ENCODE measurements at regions not wholly inside any gene's neighbourhood (a gene's known extent, or its start where the extent isn't known, plus 50 kb on each side); places are given as distances from the start of the nearest gene placed in this dataset.

- no peaks in the 10 kb centered on the region for H3K9me3 ChIP-seq
- ATAC-seq (no peak), DNase-seq (no peak)
- H3K4me3 ChIP-seq, result no peak overlapping the region
- no peak for TF ChIP-seq CTCF (IDR thresholded peaks at IDR 0.05)
- peaks cover 0 to 3% (median 0%) of the 10 kb centered on the region in 7 donors for H3K27me3 ChIP-seq
- 79 to 84% methylated on average over 3 of the region's 3 CpGs for WGBS, 2 donors
- no peaks in the 10 kb centered on the region for H3K36me3 ChIP-seq
- intact Hi-C loops (cut with DNase I), result no loop called here
- no peaks in the 10 kb centered on the region for H3K4me1 ChIP-seq
- no peak overlapping the region for H3K27ac ChIP-seq
These were observed 188.1 kb upstream of the ETAA1 start for GRCh38 chr2:67208887-67209500.

GRCh38 chr2:67210430-67210829, 186.7 kb upstream of the ETAA1 start:
- no peak for DNase-seq
- H3K27me3 ChIP-seq, result peaks cover 0 to 3% (median 0%) of the 10 kb centered on the region in 7 donors
- no peaks in the 10 kb centered on the region for H3K9me3 ChIP-seq
- no peak for TF ChIP-seq CTCF (IDR thresholded peaks at IDR 0.05)
- ATAC-seq, result no peak
- intact Hi-C loops (cut with DNase I), result no loop called here
- 65 to 87% methylated on average over 4 of the region's 4 CpGs for WGBS, 2 donors
- H3K4me3 ChIP-seq, result no peak overlapping the region
- no peaks in the 10 kb centered on the region for H3K36me3 ChIP-seq
- no peak overlapping the region for H3K27ac ChIP-seq
- no peaks in the 10 kb centered on the region for H3K4me1 ChIP-seq

GRCh38 chr2:67212203-67212602, 184.9 kb upstream of the ETAA1 start:
- peaks cover 0 to 5% (median 0%) of the 10 kb centered on the region in 11 donors for H3K9me3 ChIP-seq
- H3K4me3 ChIP-seq, result no peak overlapping the region
- H3K4me1 ChIP-seq, result no peaks in the 10 kb centered on the region
- H3K27me3 ChIP-seq, result peaks cover 0 to 3% (median 0%) of the 10 kb centered on the region in 7 donors
- 69 to 74% methylated on average over 1 of the region's 1 CpG for WGBS, 2 donors
- ATAC-seq (no peak), DNase-seq (no peak)
- H3K27ac ChIP-seq, result no peak overlapping the region
- intact Hi-C loops (cut with DNase I), result no loop called here
- TF ChIP-seq CTCF (IDR thresholded peaks at IDR 0.05), result no peak
- H3K36me3 ChIP-seq, result no peaks in the 10 kb centered on the region

GRCh38 chr2:67213270-67213670, 183.9 kb upstream of the ETAA1 start:
- intact Hi-C loops (cut with DNase I), result no loop called here
- Histone ChIP-seq H3K27ac (no peak overlapping the region), H3K4me3 (no peak overlapping the region)

More at GRCh38 chr2:67213270-67213670, 183.9 kb upstream of the ETAA1 start:
- no peaks in the 10 kb centered on the region for H3K4me1 ChIP-seq
- ATAC-seq (no peak), DNase-seq (no peak)
- H3K9me3 ChIP-seq, result peaks cover 0 to 14% (median 0%) of the 10 kb centered on the region in 11 donors
- no peaks in the 10 kb centered on the region for H3K36me3 ChIP-seq
- TF ChIP-seq CTCF (IDR thresholded peaks at IDR 0.05), result no peak
- WGBS, 2 donors, result 74 to 81% methylated on average over 8 of the region's 8 CpGs
- peaks cover 0 to 3% (median 0%) of the 10 kb centered on the region in 7 donors for H3K27me3 ChIP-seq
